ENCODE measurements at regions not wholly inside any gene's neighbourhood (a gene's known extent, or its start where the extent isn't known, plus 50 kb on each side); places are given as distances from the start of the nearest gene placed in this dataset.

DNA sequence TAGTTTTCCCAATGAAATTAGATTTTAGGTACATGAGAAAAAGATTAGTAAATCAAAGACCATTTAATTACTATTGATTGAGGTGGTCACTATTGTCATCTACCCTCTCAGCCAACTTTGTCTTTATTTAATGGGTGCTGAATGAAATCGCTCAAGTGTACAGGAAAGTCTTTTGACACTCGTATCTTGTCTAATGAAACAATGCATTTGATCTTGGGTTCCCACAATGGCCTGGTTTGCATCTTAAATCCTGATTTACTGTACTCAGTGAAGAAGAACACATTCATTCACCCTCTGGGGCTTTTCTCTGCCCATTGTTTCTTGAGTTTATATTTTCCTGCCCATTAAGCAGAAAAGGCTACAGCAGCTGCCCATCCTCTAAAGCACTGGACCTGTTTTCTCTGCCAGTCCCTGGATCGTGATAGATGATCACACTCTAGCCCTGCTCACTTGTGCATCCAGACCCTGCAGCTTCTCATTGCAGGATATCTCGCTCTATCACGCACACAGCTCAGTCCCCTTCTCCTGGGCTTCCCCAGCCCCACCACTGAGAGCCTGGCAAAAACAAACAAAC, 1369.3 kb downstream of the AACS start:
- H3K27me3 ChIP-seq = no peaks in the 10 kb centered on the region
- no peaks in the 10 kb centered on the region for H3K4me1 ChIP-seq (replicated peaks in 1 of 2)
- intact Hi-C loops (cut with DNase I) = no loop called here
- no peak overlapping the region for H3K27ac ChIP-seq
- DNase-seq = no peak
- TF ChIP-seq POLR2A (IDR thresholded peaks at IDR 0.05) = no peak
- TF ChIP-seq, protein P1, sequence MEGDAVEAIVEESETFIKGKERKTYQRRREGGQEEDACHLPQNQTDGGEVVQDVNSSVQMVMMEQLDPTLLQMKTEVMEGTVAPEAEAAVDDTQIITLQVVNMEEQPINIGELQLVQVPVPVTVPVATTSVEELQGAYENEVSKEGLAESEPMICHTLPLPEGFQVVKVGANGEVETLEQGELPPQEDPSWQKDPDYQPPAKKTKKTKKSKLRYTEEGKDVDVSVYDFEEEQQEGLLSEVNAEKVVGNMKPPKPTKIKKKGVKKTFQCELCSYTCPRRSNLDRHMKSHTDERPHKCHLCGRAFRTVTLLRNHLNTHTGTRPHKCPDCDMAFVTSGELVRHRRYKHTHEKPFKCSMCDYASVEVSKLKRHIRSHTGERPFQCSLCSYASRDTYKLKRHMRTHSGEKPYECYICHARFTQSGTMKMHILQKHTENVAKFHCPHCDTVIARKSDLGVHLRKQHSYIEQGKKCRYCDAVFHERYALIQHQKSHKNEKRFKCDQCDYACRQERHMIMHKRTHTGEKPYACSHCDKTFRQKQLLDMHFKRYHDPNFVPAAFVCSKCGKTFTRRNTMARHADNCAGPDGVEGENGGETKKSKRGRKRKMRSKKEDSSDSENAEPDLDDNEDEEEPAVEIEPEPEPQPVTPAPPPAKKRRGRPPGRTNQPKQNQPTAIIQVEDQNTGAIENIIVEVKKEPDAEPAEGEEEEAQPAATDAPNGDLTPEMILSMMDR (IDR thresholded peaks at IDR 0.05) = no peak
- no peaks in the 10 kb centered on the region for H3K9me3 ChIP-seq (replicated peaks in 1 of 3)
- H3K4me3 ChIP-seq = no peak overlapping the region
- WGBS, 4 donors = 71 to 84% (median 76%) methylated on average over 5 of the region's 5 CpGs
- H3K36me3 ChIP-seq (replicated peaks in 1 of 2) = no peaks in the 10 kb centered on the region

DNA sequence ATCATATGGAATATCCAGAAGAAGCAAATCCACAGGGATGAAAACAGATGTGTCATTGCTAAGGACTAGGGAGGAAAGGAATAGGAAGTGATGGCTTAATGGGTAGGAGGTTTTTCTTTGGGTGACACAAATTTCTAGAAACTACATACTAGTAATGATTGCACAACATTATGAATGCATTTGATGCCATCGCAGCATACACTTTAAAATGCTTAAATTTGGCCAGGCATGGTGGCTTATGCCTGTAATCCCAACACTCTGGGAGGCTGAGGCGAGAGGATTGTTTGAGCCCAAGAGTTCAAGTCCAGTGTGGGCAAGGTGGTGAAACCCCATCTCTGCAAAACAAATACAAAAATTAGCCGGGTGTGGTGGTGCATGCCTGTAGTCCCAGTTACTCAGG, 1370.8 kb downstream of the AACS start:
- no peak overlapping the region for H3K4me3 ChIP-seq
- intact Hi-C loops (cut with DNase I) = no loop called here
- TF ChIP-seq POLR2A (IDR thresholded peaks at IDR 0.05) = no peak
- TF ChIP-seq, protein P1 (IDR thresholded peaks at IDR 0.05) = no peak
- no peaks in the 10 kb centered on the region for H3K27me3 ChIP-seq
- no peak overlapping the region for H3K27ac ChIP-seq
- H3K9me3 ChIP-seq (replicated peaks in 1 of 3) = no peaks in the 10 kb centered on the region
- no peaks in the 10 kb centered on the region for H3K36me3 ChIP-seq (replicated peaks in 1 of 2)
- no peaks in the 10 kb centered on the region for H3K4me1 ChIP-seq (replicated peaks in 1 of 2)
- DNase-seq = no peak
- 79 to 84% (median 81%) methylated on average over 3 of the region's 3 CpGs for WGBS, 4 donors

GRCh38 chr12:126437934-126438333, 1372.7 kb downstream of the AACS start:
- no peaks in the 10 kb centered on the region for H3K4me1 ChIP-seq (replicated peaks in 1 of 2)
- H3K4me3 ChIP-seq = no peak overlapping the region
- H3K27ac ChIP-seq = no peak overlapping the region
- H3K9me3 ChIP-seq (replicated peaks in 1 of 3) = no peaks in the 10 kb centered on the region
- 82 to 95% (median 90%) methylated on average over 1 of the region's 1 CpG for WGBS, 4 donors
- no peaks in the 10 kb centered on the region for H3K27me3 ChIP-seq
- intact Hi-C loops (cut with DNase I) = no loop called here
- DNase-seq = no peak
- TF ChIP-seq, protein P1 (IDR thresholded peaks at IDR 0.05) = no peak
- TF ChIP-seq POLR2A (IDR thresholded peaks at IDR 0.05) = no peak
- no peaks in the 10 kb centered on the region for H3K36me3 ChIP-seq (replicated peaks in 1 of 2)

GRCh38 chr12:126443977-126444376, 1378.7 kb downstream of the AACS start:
- H3K27me3 ChIP-seq = no peaks in the 10 kb centered on the region
- no peak overlapping the region for H3K4me3 ChIP-seq
- 71 to 82% (median 76%) methylated on average over 7 of the region's 7 CpGs for WGBS, 4 donors
- H3K9me3 ChIP-seq (replicated peaks in 1 of 3) = no peaks in the 10 kb centered on the region
- H3K27ac ChIP-seq = no peak overlapping the region
- DNase-seq = no peak
- intact Hi-C loops (cut with DNase I) = no loop called here
- TF ChIP-seq POLR2A (IDR thresholded peaks at IDR 0.05) = no peak
- TF ChIP-seq, protein P1 (IDR thresholded peaks at IDR 0.05) = no peak
- H3K4me1 ChIP-seq (replicated peaks in 1 of 2) = no peaks in the 10 kb centered on the region
- H3K36me3 ChIP-seq (replicated peaks in 1 of 2) = no peaks in the 10 kb centered on the region

Measured in adrenal gland (tissue), 9 donors.